GM15510 (cell line): ENCODE measurements at regions not wholly inside any gene's neighbourhood (a gene's known extent, or its start where the extent isn't known, plus 50 kb on each side); places are given as distances from the start of the nearest gene placed in this dataset.

Experiments used
- POLR2A ChIP-seq: IDR thresholded peaks from 3 replicates; pipeline ENCODE4 v1.6.1; 2011; ENCODE audit warnings: borderline replicate concordance; ENCODE audit not compliant: insufficient read length; ENCODE audit errors: extremely low read depth

- TF ChIP-seq POLR2A, result no peak
Observed at GRCh38 chr14:65243766-65244442, 141.6 kb upstream of the MAX start.

DNA sequence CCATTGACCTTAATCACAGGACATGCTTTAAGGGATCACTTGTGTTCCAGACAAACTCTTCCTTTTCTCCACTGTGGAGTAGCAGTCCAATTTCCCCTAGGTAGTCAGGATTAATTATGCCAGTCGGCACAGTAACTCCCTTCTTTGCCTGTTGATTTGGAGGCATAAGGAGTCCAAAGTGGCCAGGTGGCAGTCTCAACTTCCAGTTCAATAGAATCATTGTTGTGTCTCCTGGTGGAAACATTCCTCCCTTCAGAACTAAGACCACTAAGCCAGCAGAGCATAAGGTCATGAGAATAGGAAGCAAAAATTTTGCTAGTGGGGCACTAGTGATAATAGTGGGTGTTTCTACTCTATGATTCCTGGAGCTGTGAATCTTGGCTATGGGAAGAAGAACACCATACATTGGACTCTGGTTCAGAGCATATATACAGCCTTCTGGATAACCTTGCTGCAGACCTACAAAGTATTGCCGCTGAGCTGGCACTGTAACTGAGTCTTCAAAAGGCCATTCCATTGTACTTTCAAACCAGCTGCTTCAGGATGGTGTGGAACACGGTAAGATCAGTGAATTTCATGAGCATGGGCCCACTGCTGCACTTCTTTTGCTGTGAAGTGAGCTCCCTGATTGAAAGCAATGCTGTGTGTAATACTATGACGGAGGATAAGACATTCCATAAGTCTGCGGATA is 147.3 kb upstream of the MAX start:
- no peak for TF ChIP-seq POLR2A

DNA sequence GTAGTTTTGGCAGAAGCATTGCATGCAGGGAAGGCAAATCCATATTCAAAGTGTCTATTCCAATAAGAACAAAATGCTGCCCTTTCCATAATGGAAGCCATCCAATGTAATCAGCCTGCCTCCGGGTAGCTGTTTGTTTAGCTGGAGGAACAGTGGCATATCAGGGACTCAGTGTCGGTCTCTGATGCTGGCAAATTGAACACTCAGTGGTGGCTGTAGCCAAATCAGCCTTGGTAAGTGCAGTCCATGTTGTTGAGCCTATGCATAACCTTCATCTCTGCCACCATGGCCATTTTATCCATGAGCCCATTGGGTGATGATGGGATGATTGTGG is 147.8 kb upstream of the MAX start:
- no peak for TF ChIP-seq POLR2A

DNA sequence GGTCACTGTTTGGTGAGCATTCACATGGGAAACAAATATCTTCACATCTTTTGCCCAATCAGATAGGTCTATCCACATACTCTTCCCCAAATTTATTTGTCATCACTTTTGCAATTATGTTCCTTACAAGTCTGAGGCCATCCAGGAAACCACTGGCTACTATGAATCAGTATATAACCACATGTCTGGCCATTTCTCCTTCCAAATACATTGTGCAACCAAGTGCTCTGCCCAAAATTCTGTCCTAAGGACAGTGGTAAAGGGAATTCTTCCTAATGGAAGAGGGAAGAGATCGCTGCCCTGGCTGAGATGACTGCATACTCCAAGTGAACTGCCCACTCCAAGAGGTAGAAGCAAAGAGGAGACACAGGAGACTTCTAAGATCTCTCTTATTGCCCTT is 148.9 kb upstream of the MAX start:
- TF ChIP-seq POLR2A, result no peak

- no peak for TF ChIP-seq POLR2A
Observed at GRCh38 chr14:65252482-65253255, 150.4 kb upstream of the MAX start.

GRCh38 chr14:65255029-65255545 is 152.8 kb upstream of the MAX start:
- no peak for TF ChIP-seq POLR2A

DNA sequence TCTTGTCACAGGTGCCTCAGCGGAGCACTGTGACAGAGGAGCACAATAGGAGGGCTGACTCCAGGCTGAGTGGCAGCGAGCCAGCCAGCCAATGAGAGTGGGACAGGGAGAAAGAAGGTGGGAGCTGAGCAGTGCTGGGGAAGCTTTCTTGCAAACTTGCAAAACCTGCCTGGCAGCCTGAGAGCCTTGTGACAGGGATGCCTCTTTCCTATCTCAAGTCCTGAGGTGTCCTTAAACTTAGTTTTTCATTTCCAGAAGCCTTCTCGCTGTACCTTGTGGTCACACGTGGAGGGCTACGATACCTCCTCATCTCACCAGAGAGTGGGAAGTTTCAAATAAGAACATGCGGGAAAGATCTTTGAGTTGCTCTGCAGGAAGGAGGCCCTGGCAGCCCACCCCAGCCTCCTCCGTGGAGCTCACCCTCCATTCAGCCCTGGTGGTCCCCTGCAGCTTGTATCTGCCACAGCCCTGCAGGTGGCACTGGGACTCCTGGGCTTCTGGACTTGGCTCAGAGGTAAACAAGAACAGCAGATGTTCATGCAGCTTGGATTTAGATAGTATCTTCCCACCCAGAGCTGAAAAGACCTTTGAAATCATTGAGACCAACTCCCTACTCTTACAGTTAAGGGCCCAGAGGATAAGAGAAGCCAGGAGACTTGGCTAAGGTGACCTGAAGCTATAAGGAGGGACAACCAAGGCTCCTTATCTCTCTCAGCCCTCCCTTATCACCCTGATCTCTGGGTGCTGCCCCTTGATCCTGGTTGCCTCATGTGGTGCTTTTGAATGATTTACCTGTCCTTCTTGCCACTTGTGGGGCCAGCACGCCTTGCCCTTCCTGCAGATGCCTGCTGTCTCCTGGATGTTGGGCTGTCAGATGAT is 153.5 kb upstream of the MAX start:
- no peak for TF ChIP-seq POLR2A

- no peak for TF ChIP-seq POLR2A
Observed at GRCh38 chr14:65256714-65257113, 154.4 kb upstream of the MAX start.

- TF ChIP-seq POLR2A, result no peak
Observed at GRCh38 chr14:65257425-65257824, 155.1 kb upstream of the FUT8 start.

GRCh38 chr14:65258391-65258790 is 154.1 kb upstream of the FUT8 start:
- no peak for TF ChIP-seq POLR2A

GRCh38 chr14:65259000-65259399 is 153.5 kb upstream of the FUT8 start:
- TF ChIP-seq POLR2A, result no peak

- no peak for TF ChIP-seq POLR2A
Observed at GRCh38 chr14:65260786-65261185, 151.7 kb upstream of the FUT8 start.

DNA sequence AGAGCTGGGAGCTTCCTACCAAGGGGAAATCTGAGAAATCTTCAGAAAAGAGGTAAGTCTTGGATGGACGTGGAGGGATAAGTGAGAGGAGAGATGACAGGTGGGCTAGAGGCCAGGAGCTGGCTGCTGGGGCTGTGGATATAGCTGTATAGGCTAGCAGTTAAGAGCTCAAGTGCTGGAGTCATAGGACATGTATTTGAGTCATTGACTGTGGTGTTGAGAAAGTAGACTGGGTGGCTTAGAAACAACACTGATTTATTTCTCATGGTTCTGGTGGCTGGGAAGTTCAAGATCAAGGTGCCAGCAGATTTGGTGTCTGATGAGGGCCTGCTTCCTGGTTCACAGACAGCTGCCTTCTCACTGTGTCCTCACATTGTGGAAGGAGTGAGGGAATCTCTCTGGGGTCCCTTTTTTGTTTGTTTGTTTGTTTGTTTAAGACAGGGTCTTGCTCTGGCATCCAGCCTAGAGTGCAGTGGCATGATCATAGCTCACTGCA is 151.1 kb upstream of the FUT8 start:
- TF ChIP-seq POLR2A, result no peak

DNA sequence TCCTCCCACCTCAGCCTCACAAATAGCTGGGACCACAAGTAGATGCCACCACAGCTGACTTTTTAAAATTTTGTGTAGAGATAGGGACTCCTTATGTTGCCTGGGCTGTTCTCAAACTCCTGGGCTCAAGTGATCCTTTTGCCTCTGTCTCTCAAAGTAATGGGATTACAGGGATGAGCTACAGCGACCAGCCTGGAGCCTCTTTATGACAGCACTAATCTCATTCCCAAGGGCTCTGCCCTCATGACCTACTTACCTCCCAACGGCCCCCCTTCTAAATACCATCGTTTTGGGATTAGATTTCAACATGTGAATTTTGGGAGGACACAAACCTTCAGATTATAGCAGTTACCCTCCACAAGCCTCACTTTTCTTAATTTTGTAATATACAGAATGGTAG is 150.6 kb upstream of the FUT8 start:
- no peak for TF ChIP-seq POLR2A
